ENCODE measurements at regions not wholly inside any gene's neighbourhood (a gene's known extent, or its start where the extent isn't known, plus 50 kb on each side); places are given as distances from the start of the nearest gene placed in this dataset.

DNA sequence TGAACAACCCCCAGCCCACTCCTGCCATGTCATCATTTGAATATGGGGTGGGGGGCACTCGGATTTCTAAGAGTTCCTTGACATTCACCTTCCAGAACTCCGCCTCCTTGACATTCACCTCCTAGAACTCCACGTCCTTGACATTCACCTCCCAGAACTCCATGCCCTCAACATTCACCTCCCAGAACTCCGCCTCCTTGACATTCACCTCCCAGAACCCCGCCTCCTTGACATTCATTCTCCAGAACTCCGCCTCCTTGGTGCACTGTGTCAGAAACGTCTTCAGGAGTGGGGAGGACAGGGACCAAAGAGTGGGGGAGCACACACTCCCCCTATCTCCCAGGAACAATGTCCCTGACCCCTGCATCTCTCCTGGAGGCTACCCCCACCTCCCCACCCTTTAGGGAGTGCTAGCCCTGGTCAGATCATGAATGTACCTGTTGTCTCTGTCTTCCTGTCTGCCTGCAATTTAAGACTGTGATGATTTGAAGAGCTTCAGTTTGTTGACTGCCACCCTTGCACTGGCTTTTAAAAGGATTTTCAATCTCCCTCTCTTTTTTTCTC lies 110.1 kb downstream of the NPTX2 start:
- ATAC-seq (ENCODE audit: low read depth) (no peak), DNase-seq (no peak)
- Mint-ChIP-seq H3K9me3 (ENCODE audit: insufficient read depth) (no peaks in the 10 kb centered on the region), H3K4me1 (no peaks in the 10 kb centered on the region), H3K27me3 (peaks cover 34% of the 10 kb centered on the region), H3K4me3 (no peak overlapping the region), H3K27ac (no peak overlapping the region)
- Histone ChIP-seq H2AFZ (ENCODE audit: insufficient read depth, low read depth, low read length, poor library complexity, severe bottlenecking) (no peak overlapping the region), H3K79me2 (ENCODE audit: control insufficient read depth, insufficient read depth, low read length) (no peaks in the 10 kb centered on the region), H3K4me3 (ENCODE audit: control extremely low read depth in 1 of 5, extremely low read depth in 1 of 5, insufficient read depth in 1 of 5, low read depth in 2 of 5, low read length in 4 of 5) (no peak overlapping the region), H3K4me1 (ENCODE audit: control insufficient read depth in 2 of 2, insufficient read depth in 2 of 2, low read length in 2 of 2) (no peaks in the 10 kb centered on the region), H4K20me1 (ENCODE audit: control insufficient read depth, insufficient read depth, low read length, poor library complexity, severe bottlenecking) (no peaks in the 10 kb centered on the region), H3K27ac (ENCODE audit: low read length in 2 of 2) (no peak overlapping the region), H3K9me3 (ENCODE audit: control extremely low read depth in 1 of 3, control insufficient read depth in 2 of 3, insufficient read depth in 1 of 3, low read length in 2 of 3) (peaks cover 0 to 2% (median 0%) of the 10 kb centered on the region in 3 donors), H3K9ac (ENCODE audit: low read length) (no peak overlapping the region), H3K4me2 (replicated peaks; ENCODE audit: low read depth, low read length, poor library complexity, severe bottlenecking) (no peak overlapping the region), H3K27me3 (replicated peaks in 1 of 4; ENCODE audit: control extremely low read depth in 1 of 4, control insufficient read depth in 3 of 4, insufficient read depth in 4 of 4, low read length in 3 of 4) (peaks cover 0 to 4% (median 0%) of the 10 kb centered on the region in 4 experiments), H3K36me3 (replicated peaks in 1 of 2; ENCODE audit: control extremely low read depth in 1 of 2, control insufficient read depth in 1 of 2, extremely low read depth in 1 of 2, insufficient read depth in 2 of 2, low read length in 1 of 2) (no peaks in the 10 kb centered on the region)
- 70% methylated on average over 6 of the region's 7 CpGs for WGBS (ENCODE audit: insufficient coverage)
- CTCF ChIA-PET = no interaction called here
- TF ChIP-seq, protein P1, sequence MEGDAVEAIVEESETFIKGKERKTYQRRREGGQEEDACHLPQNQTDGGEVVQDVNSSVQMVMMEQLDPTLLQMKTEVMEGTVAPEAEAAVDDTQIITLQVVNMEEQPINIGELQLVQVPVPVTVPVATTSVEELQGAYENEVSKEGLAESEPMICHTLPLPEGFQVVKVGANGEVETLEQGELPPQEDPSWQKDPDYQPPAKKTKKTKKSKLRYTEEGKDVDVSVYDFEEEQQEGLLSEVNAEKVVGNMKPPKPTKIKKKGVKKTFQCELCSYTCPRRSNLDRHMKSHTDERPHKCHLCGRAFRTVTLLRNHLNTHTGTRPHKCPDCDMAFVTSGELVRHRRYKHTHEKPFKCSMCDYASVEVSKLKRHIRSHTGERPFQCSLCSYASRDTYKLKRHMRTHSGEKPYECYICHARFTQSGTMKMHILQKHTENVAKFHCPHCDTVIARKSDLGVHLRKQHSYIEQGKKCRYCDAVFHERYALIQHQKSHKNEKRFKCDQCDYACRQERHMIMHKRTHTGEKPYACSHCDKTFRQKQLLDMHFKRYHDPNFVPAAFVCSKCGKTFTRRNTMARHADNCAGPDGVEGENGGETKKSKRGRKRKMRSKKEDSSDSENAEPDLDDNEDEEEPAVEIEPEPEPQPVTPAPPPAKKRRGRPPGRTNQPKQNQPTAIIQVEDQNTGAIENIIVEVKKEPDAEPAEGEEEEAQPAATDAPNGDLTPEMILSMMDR (IDR thresholded peaks at IDR 0.05) = no peak
- no peak for TF ChIP-seq EZH2 (IDR thresholded peaks at IDR 0.05; ENCODE audit: borderline replicate concordance, insufficient read depth, low read depth, low read length, poor library complexity, severe bottlenecking)
- intact Hi-C loops (cut with micrococcal nuclease) = no loop called here
- POLR2A ChIA-PET = no interaction called here

DNA sequence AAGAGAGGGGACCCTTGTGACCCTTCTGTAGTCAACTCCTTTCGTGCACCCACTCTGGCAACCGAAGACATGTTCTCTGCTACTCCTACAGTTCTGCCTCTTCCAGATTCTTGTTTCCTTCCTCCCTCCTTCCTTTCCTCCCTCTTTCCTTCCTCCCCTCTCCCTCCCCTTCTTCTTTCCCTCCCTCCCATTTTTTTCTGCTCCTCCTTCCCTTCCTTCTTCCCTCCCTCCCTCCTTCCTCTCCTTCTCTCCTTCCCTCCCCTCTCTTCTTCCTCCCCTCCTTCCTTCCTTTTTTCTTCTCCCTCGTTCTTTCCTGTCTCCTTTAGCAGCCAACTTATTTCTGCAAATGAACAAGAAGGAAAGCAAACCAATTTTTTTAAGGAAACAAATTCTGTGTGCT lies 111.5 kb downstream of the NPTX2 start:
- no peaks in the 10 kb centered on the region for H3K36me3 ChIP-seq (replicated peaks in 1 of 2; ENCODE audit: control extremely low read depth in 1 of 2, control insufficient read depth in 1 of 2, extremely low read depth in 1 of 2, insufficient read depth in 2 of 2, low read length in 1 of 2)
- CTCF ChIA-PET = no interaction called here

More for the DNA sequence above, 111.5 kb downstream of the NPTX2 start:
- POLR2A ChIA-PET = interaction anchor here (0.6 kb wide), 1 partner anchor 110 kb away, joined by 9 read pairs; no protein-coding TSS in a partner anchor
- Mint-ChIP-seq H3K4me1 (no peaks in the 10 kb centered on the region), H3K9me3 (ENCODE audit: insufficient read depth) (peaks cover 7% of the 10 kb centered on the region), H3K27ac (no peak overlapping the region), H3K27me3 (peaks cover 35% of the 10 kb centered on the region), H3K4me3 (no peak overlapping the region)
- H3K27me3 ChIP-seq (replicated peaks in 1 of 4; ENCODE audit: control extremely low read depth in 1 of 4, control insufficient read depth in 3 of 4, insufficient read depth in 4 of 4, low read length in 3 of 4) = peaks cover 0 to 4% (median 0%) of the 10 kb centered on the region in 4 experiments
- no peak overlapping the region for H3K9ac ChIP-seq (ENCODE audit: low read length)
- intact Hi-C loops (cut with micrococcal nuclease) = no loop called here
- no peak overlapping the region for H3K4me3 ChIP-seq (ENCODE audit: control extremely low read depth in 1 of 5, extremely low read depth in 1 of 5, insufficient read depth in 1 of 5, low read depth in 2 of 5, low read length in 4 of 5)
- DNase-seq (no peak), ATAC-seq (ENCODE audit: low read depth) (no peak)
- H3K9me3 ChIP-seq (ENCODE audit: control extremely low read depth in 1 of 3, control insufficient read depth in 2 of 3, insufficient read depth in 1 of 3, low read length in 2 of 3) = peaks cover 0 to 6% (median 0%) of the 10 kb centered on the region in 3 donors
- 55% methylated on average over 3 of the region's 3 CpGs for WGBS (ENCODE audit: insufficient coverage)
- H3K4me1 ChIP-seq (ENCODE audit: control insufficient read depth in 2 of 2, insufficient read depth in 2 of 2, low read length in 2 of 2) = no peaks in the 10 kb centered on the region
- no peaks in the 10 kb centered on the region for H4K20me1 ChIP-seq (ENCODE audit: control insufficient read depth, insufficient read depth, low read length, poor library complexity, severe bottlenecking)
- H2AFZ ChIP-seq (ENCODE audit: insufficient read depth, low read depth, low read length, poor library complexity, severe bottlenecking) = no peak overlapping the region
- no peaks in the 10 kb centered on the region for H3K79me2 ChIP-seq (ENCODE audit: control insufficient read depth, insufficient read depth, low read length)
- TF ChIP-seq, protein P1 (IDR thresholded peaks at IDR 0.05) = no peak
- no peak for TF ChIP-seq EZH2 (IDR thresholded peaks at IDR 0.05; ENCODE audit: borderline replicate concordance, insufficient read depth, low read depth, low read length, poor library complexity, severe bottlenecking)
- no peak overlapping the region for H3K4me2 ChIP-seq (replicated peaks; ENCODE audit: low read depth, low read length, poor library complexity, severe bottlenecking)
- H3K27ac ChIP-seq (ENCODE audit: low read length in 2 of 2) = no peak overlapping the region
